ENCODE measurements at regions not wholly inside any gene's neighbourhood (a gene's known extent, or its start where the extent isn't known, plus 50 kb on each side); places are given as distances from the start of the nearest gene placed in this dataset.
"Not testable (repeated sequence)": the region's sequence is repeated elsewhere in the genome, so short reads cannot be mapped to it uniquely, and the experiment has no call there.

DNA sequence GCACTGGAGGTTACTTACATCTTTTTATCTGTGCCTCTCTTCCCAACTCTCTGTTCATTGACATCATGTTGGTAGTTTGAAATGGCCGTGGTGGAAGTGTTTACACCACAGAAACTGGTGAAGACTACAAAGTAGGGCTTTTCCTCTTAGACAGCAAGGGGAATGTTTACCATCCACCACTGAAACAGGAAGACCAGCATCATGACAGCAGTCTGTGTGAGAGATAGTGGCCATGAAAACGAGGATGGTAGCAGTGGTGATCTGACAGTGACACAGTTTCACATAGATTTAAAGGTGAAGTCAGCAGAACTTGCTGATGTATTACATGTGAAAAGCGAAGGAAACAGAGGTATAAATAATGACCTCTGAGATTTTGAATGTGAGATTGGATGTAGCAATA lies 115.7 kb downstream of the CCDC71L start:
- intact Hi-C loops (cut with micrococcal nuclease): loop anchor here (1.0 to 10.0 kb wide), 4 partner anchors 65 to 322 kb away; partner anchors contain the start of gene PIK3CG
- DNase-seq (ENCODE audit: low spot score): no peak
- Mint-ChIP-seq H3K27me3 (ENCODE audit: low read depth) (peaks cover 2% of the 10 kb centered on the region), H3K36me3 (ENCODE audit: low read depth) (no peaks in the 10 kb centered on the region), H3K4me1 (ENCODE audit: low read depth) (peaks cover 16% of the 10 kb centered on the region), H3K9me3 (no peaks in the 10 kb centered on the region), H3K4me3 (ENCODE audit: low read depth) (no peak overlapping the region), H3K27ac (peak overlapping the region; percentile 1)

DNA sequence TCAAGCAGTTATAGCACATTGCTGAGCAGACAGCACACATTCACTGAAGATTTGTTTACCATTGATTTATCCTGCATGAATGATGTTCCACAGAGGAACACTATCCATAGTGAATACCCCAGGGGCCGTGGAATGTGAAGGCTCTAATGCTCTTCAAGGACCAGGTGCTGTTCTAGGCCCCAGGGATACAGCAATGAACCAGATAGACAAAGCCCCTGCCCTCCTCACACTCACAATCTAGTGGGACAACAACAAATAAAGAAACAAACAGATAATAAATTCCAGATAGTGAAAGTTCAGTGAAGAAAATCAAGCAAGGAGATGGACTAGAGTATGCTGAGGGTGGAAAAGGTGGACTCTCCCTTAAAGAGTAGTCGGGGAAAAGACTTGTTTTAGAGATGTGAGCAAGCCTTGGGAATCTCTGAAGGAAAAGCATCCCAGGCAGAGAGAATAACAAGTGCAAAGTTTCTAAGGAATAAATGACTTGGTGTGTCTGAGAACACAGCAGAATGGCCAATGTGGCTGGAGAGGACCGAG lies 117.7 kb downstream of the CCDC71L start:
- H3K4me1 Mint-ChIP-seq (ENCODE audit: low read depth): peaks cover 16% of the 10 kb centered on the region

DNA sequence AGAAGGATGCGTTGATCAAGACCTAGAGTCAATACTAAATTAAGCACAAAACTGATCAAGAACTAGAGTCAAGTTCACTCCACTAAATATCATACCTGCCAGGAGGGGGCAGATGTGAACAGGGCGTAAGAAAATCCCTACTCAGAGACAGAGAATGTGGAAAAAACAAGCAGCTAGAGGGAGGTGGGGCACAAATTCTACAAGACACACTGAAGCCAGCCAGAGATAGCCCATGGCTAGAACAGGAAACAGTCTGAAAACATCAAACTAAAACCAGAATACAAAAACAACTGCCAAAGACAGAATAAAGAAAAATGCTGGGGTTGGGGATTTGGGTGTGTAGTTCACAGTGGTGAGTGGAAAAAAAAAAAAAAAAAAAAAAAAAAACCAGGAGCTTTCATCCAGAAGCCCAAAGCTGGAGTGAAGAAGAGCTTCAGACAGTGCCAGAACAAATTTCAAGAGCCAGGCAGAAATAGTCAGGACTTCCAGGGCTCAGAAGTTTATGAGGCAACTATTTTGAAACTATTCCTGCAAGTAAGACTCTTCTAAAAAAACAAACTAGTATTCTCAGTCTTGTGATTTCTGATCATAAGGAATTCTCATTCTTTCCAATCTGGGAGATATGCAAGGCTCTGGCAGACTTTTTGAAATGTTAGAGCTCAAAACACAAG lies 118.3 kb downstream of the CCDC71L start:
- intact Hi-C loops (cut with micrococcal nuclease): loop anchor here (1.0 to 10.0 kb wide), 3 partner anchors 82 to 366 kb away; no protein-coding TSS in a partner anchor
- H3K27ac Mint-ChIP-seq: no peak overlapping the region
- no peak overlapping the region for H3K4me3 Mint-ChIP-seq (ENCODE audit: low read depth)
- peaks cover 16% of the 10 kb centered on the region for H3K4me1 Mint-ChIP-seq (ENCODE audit: low read depth)
- DNase-seq (ENCODE audit: low spot score): peak; percentile 33
- no peaks in the 10 kb centered on the region for H3K27me3 Mint-ChIP-seq (ENCODE audit: low read depth)
- H3K9me3 Mint-ChIP-seq: no peaks in the 10 kb centered on the region
- H3K36me3 Mint-ChIP-seq (ENCODE audit: low read depth): no peaks in the 10 kb centered on the region

More for the DNA sequence above, 117.7 kb downstream of the CCDC71L start:
- Mint-ChIP-seq H3K27ac (no peak overlapping the region), H3K9me3 (no peaks in the 10 kb centered on the region), H3K36me3 (ENCODE audit: low read depth) (no peaks in the 10 kb centered on the region), H3K4me3 (ENCODE audit: low read depth) (no peak overlapping the region), H3K27me3 (ENCODE audit: low read depth) (no peaks in the 10 kb centered on the region)
- intact Hi-C loops (cut with micrococcal nuclease): loop anchor here (2.0 to 10.0 kb wide), 2 partner anchors 82 to 366 kb away; no protein-coding TSS in a partner anchor
- no peak for DNase-seq (ENCODE audit: low spot score)

DNA sequence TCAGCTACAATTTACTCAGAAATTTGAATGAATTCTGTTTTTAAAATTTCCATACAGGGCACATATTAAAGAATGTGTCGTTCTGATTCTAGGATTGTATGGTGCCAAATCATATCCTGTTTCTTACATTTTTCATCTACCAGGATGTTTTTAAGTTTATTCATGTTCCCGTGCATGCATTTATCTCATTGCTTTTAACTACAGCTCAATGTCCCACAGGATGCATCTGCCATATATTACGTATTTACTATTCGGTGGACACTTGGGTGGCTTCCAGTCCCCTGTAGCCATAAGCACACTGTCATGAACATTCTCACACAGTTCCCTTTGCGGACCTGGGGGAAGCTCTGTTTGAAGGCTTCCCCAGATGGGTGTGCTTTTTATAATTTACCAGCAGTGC lies 122.3 kb downstream of the CCDC71L start:
- H3K4me3 Mint-ChIP-seq (ENCODE audit: low read depth): no peak overlapping the region
- no peak overlapping the region for H3K27ac Mint-ChIP-seq
- H3K36me3 Mint-ChIP-seq (ENCODE audit: low read depth): no peaks in the 10 kb centered on the region
- H3K27me3 Mint-ChIP-seq (ENCODE audit: low read depth): no peaks in the 10 kb centered on the region
- intact Hi-C loops (cut with micrococcal nuclease): no loop called here
- H3K4me1 Mint-ChIP-seq (ENCODE audit: low read depth): peaks cover 12% of the 10 kb centered on the region
- H3K9me3 Mint-ChIP-seq: peaks cover 5% of the 10 kb centered on the region
- no peak for DNase-seq (ENCODE audit: low spot score)

DNA sequence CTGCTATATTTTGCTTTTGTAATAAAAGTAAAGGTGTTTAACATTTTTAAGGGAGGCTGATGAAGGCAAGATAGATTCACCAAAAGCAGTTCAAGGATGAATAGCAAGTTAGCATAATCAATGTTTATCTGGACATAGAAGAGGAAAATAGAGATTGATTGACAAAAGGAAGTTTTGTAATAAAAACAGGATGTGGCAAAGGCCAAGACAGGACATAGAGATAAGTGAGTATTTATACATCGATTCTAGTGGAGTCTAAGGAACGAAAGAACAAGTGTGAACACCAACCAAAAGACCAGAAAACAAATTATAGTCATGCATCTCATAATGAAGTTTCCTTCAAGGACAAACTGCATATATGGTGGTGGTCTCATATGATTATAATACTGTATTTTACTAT lies 123.8 kb downstream of the CCDC71L start:
- no peak overlapping the region for H3K27ac Mint-ChIP-seq
- H3K4me3 Mint-ChIP-seq (ENCODE audit: low read depth): no peak overlapping the region
- peaks cover 3% of the 10 kb centered on the region for H3K4me1 Mint-ChIP-seq (ENCODE audit: low read depth)
- H3K36me3 Mint-ChIP-seq (ENCODE audit: low read depth): no peaks in the 10 kb centered on the region
- no peak for DNase-seq (ENCODE audit: low spot score)
- intact Hi-C loops (cut with micrococcal nuclease): no loop called here
- no peaks in the 10 kb centered on the region for H3K27me3 Mint-ChIP-seq (ENCODE audit: low read depth)
- H3K9me3 Mint-ChIP-seq: peaks cover 5% of the 10 kb centered on the region

DNA sequence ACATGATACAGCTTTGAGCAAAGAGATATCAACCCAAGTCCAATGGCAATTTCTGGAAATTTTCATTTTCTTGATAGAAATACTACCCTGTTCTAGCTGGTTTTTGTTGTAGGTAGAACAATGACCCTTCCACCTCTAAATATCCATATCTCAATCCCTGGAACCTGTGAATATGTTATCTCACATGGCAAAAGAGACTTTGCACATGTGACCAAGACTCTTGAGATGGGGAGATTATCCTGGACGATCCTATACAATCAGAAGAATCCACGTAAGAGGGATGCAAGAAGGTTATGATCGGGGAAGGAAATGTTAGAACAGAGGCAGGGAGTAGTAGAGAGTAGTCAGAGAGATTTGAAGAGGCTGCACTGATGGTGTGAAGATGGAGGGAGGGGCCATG lies 124.9 kb downstream of the CCDC71L start:
- no peak for DNase-seq (ENCODE audit: low spot score)
- Mint-ChIP-seq H3K9me3 (peaks cover 5% of the 10 kb centered on the region), H3K36me3 (ENCODE audit: low read depth) (no peaks in the 10 kb centered on the region), H3K4me3 (ENCODE audit: low read depth) (no peak overlapping the region), H3K4me1 (ENCODE audit: low read depth) (peaks cover 3% of the 10 kb centered on the region), H3K27ac (no peak overlapping the region), H3K27me3 (ENCODE audit: low read depth) (no peaks in the 10 kb centered on the region)
- intact Hi-C loops (cut with micrococcal nuclease): no loop called here

DNA sequence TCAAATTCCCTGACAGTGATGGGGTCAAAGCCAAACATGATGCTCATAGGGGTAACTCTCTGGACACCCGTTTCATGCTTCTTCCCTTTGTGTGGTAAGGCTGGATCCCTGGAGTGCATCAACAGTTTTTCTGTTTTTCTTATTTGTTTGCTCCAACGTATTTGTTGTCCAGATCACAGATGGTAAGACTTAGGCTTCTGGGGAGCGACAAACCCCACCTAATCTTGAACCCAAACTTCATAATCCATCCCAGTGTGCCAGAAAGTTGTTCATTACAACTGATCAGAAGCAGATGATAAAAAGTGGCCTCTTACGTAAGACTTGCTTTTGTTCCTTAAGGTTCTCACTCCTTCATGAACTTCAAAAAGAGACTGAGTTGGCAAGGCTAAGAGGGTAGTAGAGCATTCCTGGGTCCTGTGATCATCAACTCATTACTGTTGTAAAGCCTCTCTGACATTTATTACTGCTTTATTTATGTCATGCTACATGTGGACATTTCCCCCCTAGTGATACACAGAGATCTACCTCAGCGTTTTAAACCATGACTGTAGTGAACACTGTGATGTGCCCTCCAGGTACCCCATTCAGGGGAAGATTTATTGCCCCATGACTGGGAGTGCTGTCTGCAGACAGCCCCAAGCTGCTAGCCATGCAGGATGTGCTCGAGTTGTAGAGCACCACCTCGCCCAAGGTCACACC lies 125.6 kb downstream of the CCDC71L start:
- DNase-seq (ENCODE audit: low spot score): no peak
- H3K4me3 Mint-ChIP-seq (ENCODE audit: low read depth): no peak overlapping the region
- peaks cover 5% of the 10 kb centered on the region for H3K9me3 Mint-ChIP-seq
- peaks cover 3% of the 10 kb centered on the region for H3K4me1 Mint-ChIP-seq (ENCODE audit: low read depth)
- H3K36me3 Mint-ChIP-seq (ENCODE audit: low read depth): no peaks in the 10 kb centered on the region
- no peaks in the 10 kb centered on the region for H3K27me3 Mint-ChIP-seq (ENCODE audit: low read depth)
- no peak overlapping the region for H3K27ac Mint-ChIP-seq
- intact Hi-C loops (cut with micrococcal nuclease): no loop called here

DNA sequence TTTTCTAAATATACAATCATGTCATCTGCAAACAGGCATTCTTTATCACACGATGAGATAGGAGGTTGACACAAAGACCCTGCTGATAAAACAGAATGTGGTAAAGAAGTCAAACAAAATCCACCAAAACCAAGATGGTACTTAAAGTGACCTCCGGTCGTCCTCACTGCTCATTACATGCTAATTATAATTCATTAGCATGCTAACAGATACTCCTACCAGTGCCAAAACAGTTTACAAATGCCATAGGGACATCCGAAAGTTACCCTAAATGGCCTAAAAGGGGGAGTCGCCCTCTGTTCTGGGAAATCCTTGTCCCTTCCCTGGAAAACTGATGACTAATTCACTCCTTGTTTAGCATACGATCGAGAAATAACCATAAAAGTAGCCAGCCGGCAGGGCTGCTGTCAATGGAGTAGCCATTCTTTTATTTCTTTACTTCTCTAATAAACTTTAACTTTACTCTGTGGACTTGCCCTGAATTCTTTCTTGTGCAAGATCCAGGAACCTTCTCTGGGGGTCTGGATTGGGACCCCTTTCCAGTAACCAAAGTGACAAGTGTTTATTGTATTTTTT lies 126.6 kb downstream of the CCDC71L start:
- Mint-ChIP-seq H3K4me1 (ENCODE audit: low read depth) (peaks cover 3% of the 10 kb centered on the region), H3K36me3 (ENCODE audit: low read depth) (no peaks in the 10 kb centered on the region), H3K4me3 (ENCODE audit: low read depth) (no peak overlapping the region), H3K27me3 (ENCODE audit: low read depth) (no peaks in the 10 kb centered on the region), H3K9me3 (peaks cover 5% of the 10 kb centered on the region), H3K27ac (no peak overlapping the region)
- no peak for DNase-seq (ENCODE audit: low spot score)
- intact Hi-C loops (cut with micrococcal nuclease): no loop called here

DNA sequence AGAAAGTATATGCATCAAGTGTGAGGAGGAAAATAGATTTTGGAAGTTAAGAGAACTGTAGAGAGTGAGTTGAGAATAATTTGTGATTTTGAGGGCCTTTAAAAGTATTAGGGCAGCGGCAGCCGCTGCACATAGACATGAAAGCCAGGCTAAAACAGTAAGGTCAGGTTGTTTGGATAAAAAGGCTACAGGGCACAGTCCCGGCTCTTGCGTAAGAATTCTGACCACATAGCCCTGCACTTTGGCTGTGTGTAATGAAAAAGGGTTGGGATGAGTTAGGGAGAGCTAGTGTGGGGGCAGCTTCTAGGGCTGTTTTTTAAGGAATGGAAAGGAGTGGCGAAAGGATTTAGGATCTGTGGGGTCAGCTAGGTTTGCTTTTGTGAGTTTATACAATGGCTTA lies 130.8 kb downstream of the CCDC71L start:
- H3K4me3 Mint-ChIP-seq (ENCODE audit: low read depth); H3K4me1 Mint-ChIP-seq (ENCODE audit: low read depth); H3K27ac Mint-ChIP-seq; DNase-seq (ENCODE audit: low spot score); H3K36me3 Mint-ChIP-seq (ENCODE audit: low read depth); H3K27me3 Mint-ChIP-seq (ENCODE audit: low read depth); intact Hi-C loops (cut with micrococcal nuclease); H3K9me3 Mint-ChIP-seq: not testable (repeated sequence)

DNA sequence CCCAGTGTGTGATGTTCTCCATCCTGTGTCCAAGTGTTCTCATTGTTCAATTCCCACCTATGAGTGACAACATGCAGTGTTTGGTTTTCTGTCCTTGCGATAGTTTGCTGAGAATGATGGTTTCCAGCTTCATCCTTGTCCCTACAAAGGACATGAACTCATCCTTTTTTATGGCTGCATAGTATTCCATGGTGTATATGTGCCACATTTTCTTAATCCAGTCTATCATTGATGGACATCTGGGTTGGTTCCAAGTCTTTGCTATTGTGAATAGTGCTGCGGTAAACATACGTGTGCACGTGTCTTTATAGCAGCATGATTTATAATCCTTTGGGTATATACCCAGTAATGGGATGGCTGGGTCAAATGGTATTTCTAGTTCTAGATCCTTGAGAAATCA lies 134.3 kb downstream of the CCDC71L start:
- H3K27me3 Mint-ChIP-seq (ENCODE audit: low read depth); H3K36me3 Mint-ChIP-seq (ENCODE audit: low read depth); intact Hi-C loops (cut with micrococcal nuclease); H3K9me3 Mint-ChIP-seq; DNase-seq (ENCODE audit: low spot score); H3K4me3 Mint-ChIP-seq (ENCODE audit: low read depth); H3K27ac Mint-ChIP-seq: not testable (repeated sequence)
- H3K4me1 Mint-ChIP-seq (ENCODE audit: low read depth): peaks cover 18% of the 10 kb centered on the region

DNA sequence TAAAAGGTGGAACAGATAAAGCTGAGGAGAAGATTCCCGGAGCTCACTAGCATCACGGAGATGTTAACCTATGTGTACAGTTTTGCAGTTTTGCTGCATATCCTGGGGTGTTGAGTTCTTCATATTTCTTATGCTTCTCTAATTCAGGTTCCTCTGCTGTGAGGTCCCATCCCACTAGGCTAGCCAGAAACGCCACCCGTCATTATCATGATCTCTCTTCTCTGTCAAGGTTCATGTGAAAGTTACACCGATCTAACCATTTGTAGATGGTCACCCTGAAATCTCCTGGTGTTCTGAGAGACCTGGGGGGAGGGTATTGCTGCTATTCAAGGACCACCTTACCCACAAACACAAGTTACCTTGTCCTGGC lies 136.3 kb downstream of the CCDC71L start:
- Mint-ChIP-seq H3K4me3 (ENCODE audit: low read depth) (no peak overlapping the region), H3K4me1 (ENCODE audit: low read depth) (peaks cover 18% of the 10 kb centered on the region), H3K9me3 (peaks cover 4% of the 10 kb centered on the region), H3K36me3 (ENCODE audit: low read depth) (peaks cover 5% of the 10 kb centered on the region), H3K27me3 (ENCODE audit: low read depth) (no peaks in the 10 kb centered on the region), H3K27ac (peak overlapping the region; percentile 54)
- DNase-seq (ENCODE audit: low spot score): no peak
- intact Hi-C loops (cut with micrococcal nuclease): no loop called here

DNA sequence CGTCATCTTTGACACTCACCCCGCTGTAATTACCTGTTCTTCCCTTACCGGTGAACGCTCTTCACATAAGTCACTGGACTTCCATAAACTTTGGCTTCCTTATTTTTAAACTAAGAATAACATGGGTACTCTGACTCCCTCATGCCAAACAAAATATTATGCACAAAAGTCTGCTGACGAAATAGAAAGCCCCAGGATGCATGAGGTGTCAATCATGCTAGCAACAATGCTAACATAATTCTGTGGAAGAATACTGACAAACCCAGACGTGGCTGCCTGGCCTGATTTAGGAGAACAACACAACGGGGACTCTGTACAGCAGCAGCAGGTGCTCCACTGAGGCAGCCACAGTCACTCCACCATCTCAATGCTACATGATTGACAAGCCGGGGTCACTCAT lies 137.5 kb downstream of the CCDC71L start:
- intact Hi-C loops (cut with micrococcal nuclease): no loop called here
- Mint-ChIP-seq H3K9me3 (peaks cover 4% of the 10 kb centered on the region), H3K4me3 (ENCODE audit: low read depth) (no peak overlapping the region), H3K27me3 (ENCODE audit: low read depth) (peaks cover 11% of the 10 kb centered on the region), H3K36me3 (ENCODE audit: low read depth) (peaks cover 5% of the 10 kb centered on the region), H3K27ac (peak overlapping the region; percentile 41), H3K4me1 (ENCODE audit: low read depth) (peaks cover 18% of the 10 kb centered on the region)
- DNase-seq (ENCODE audit: low spot score): no peak

DNA sequence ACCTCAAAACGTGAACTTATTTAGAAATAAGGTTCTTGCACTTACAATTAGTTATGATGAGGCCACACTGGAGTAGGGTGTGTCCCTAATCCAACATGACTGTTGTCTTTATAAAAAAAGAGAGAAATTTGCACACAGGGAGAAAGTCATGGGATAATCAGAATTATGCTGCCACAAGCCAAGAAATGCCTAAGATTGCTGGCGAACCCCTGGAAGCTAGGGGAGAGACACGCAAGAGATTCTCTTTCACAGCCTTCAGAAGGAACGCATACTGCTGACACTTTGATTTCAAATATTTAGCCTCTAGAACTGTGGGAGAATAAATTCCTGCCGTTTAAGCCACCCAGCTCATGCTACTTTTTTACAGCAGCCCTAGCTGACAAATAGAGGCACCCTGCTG lies 138.3 kb downstream of the CCDC71L start:
- H3K27ac Mint-ChIP-seq: no peak overlapping the region
- peaks cover 4% of the 10 kb centered on the region for H3K9me3 Mint-ChIP-seq
- H3K4me3 Mint-ChIP-seq (ENCODE audit: low read depth): no peak overlapping the region
- peaks cover 5% of the 10 kb centered on the region for H3K36me3 Mint-ChIP-seq (ENCODE audit: low read depth)
- DNase-seq (ENCODE audit: low spot score): no peak
- intact Hi-C loops (cut with micrococcal nuclease): no loop called here
- H3K4me1 Mint-ChIP-seq (ENCODE audit: low read depth): peaks cover 18% of the 10 kb centered on the region
- peaks cover 17% of the 10 kb centered on the region for H3K27me3 Mint-ChIP-seq (ENCODE audit: low read depth)
